GM19238 (cell line): ENCODE measurements at regions not wholly inside any gene's neighbourhood (a gene's known extent, or its start where the extent isn't known, plus 50 kb on each side); places are given as distances from the start of the nearest gene placed in this dataset.
"Not testable (repeated sequence)": the region's sequence is repeated elsewhere in the genome, so short reads cannot be mapped to it uniquely, and the experiment has no call there.

Experiments used
- DNase-seq: peaks from one replicate; pipeline ENCODE4 v3.0.0; 2011; ENCODE audit warnings: low spot score; ENCODE audit not compliant: insufficient read length

GRCh38 chr16:86713021-86713631 is 134.8 kb downstream of the FOXL1 start:
- DNase-seq, result no peak

GRCh38 chr16:86714166-86714565 is 135.8 kb downstream of the FOXL1 start:
- no peak for DNase-seq

GRCh38 chr16:86716649-86717048 is 138.3 kb downstream of the FOXL1 start:
- DNase-seq, result no peak

- DNase-seq, result no peak
Observed at GRCh38 chr16:86718118-86718517, 139.8 kb downstream of the FOXL1 start.

- no peak for DNase-seq
Observed at GRCh38 chr16:86722970-86723369, 144.6 kb downstream of the FOXL1 start.

- no peak for DNase-seq
Observed at GRCh38 chr16:86723689-86724088, 145.3 kb downstream of the FOXL1 start.

GRCh38 chr16:86725401-86725800 is 147.1 kb downstream of the FOXL1 start:
- no peak for DNase-seq

- DNase-seq, result no peak
Observed at GRCh38 chr16:86726340-86726739, 148.0 kb downstream of the FOXL1 start.

- no peak for DNase-seq
Observed at GRCh38 chr16:86727131-86727530, 148.8 kb downstream of the FOXL1 start.

- DNase-seq, result no peak
Observed at GRCh38 chr16:86727632-86728031, 149.3 kb downstream of the FOXL1 start.

GRCh38 chr16:86729686-86730085 is 151.3 kb downstream of the FOXL1 start:
- DNase-seq, result no peak

- DNase-seq, result no peak
Observed at GRCh38 chr16:86730086-86730485, 151.7 kb downstream of the FOXL1 start.

GRCh38 chr16:86730597-86730996 is 152.2 kb downstream of the FOXL1 start:
- DNase-seq, result no peak

- DNase-seq, result no peak
Observed at GRCh38 chr16:86732621-86733295, 154.4 kb downstream of the FOXL1 start.

- DNase-seq, result no peak
Observed at GRCh38 chr16:86733546-86734254, 155.4 kb downstream of the FOXL1 start.

- DNase-seq, result no peak
Observed at GRCh38 chr16:86734543-86735460, 156.5 kb downstream of the FOXL1 start.

GRCh38 chr16:86735727-86736126 is 157.4 kb downstream of the FOXL1 start:
- no peak for DNase-seq

- DNase-seq, result no peak
Observed at GRCh38 chr16:86736502-86736901, 158.2 kb downstream of the FOXL1 start.

GRCh38 chr16:86737083-86737482 is 158.7 kb downstream of the FOXL1 start:
- DNase-seq, result no peak

- DNase-seq, result not testable (repeated sequence)
Observed at GRCh38 chr16:86738322-86738721, 160.0 kb downstream of the FOXL1 start.

GRCh38 chr16:86739178-86739577 is 160.8 kb downstream of the FOXL1 start:
- no peak for DNase-seq

GRCh38 chr16:86739808-86740207 is 161.5 kb downstream of the FOXL1 start:
- no peak for DNase-seq
